ENCODE measurements at regions not wholly inside any gene's neighbourhood (a gene's known extent, or its start where the extent isn't known, plus 50 kb on each side); places are given as distances from the start of the nearest gene placed in this dataset.

DNA sequence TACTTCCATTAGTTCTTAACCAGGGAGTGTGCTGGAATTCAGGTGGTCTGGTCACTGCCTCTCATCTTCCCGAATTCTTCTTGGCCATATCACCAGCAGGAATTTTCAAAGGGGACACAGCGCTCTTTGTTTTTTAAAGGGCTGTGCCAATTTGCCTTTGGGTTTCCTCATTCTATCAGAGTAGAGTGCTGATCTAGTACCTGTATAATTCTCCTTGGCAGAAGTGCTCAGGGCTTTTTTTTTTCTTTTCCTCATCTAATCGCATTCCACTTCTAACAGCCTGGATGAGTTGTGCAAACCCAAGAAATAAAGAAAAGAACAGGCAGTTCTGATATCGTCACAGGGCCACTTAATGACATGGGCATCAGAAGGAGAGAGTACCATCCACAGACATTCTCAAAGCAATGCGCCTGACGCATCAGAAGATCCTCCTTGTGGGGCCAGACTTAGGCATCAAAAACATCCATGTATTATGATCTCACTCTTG lies 121.0 kb downstream of the ASB7 start:
- H3K79me2 ChIP-seq (ENCODE audit: control insufficient read depth in 1 of 2, insufficient read depth in 2 of 2, low read length in 2 of 2): no peaks in the 10 kb centered on the region
- H3K56ac ChIP-seq (replicated peaks; ENCODE audit: insufficient read length, low read depth, low read length): no peak overlapping the region
- H3K36me3 ChIP-seq (ENCODE audit: control insufficient read depth in 2 of 4, insufficient read depth in 4 of 4, low read length in 3 of 4): no peaks in the 10 kb centered on the region
- H4K5ac ChIP-seq (ENCODE audit: insufficient read length, low read depth, low read length): no peak overlapping the region
- no peak overlapping the region for H3K14ac ChIP-seq (ENCODE audit: insufficient read length)
- FAIRE-seq (no peak), DNase-seq (ENCODE audit: low read depth in 1 of 2, low spot score in 2 of 2) (no peak)
- no peak overlapping the region for H3K9ac ChIP-seq (replicated peaks in 1 of 4; ENCODE audit: extremely low read depth in 1 of 4, low read depth in 3 of 4, low read length in 3 of 4)
- H3K18ac ChIP-seq (ENCODE audit: extremely low read depth, low read length): no peak overlapping the region
- POLR2A ChIA-PET (ENCODE audit: partially characterized antibody): no interaction called here
- H3K9me3 ChIP-seq (ENCODE audit: insufficient read depth in 2 of 2, low read depth in 1 of 2, low read length in 1 of 2): no peaks in the 10 kb centered on the region
- H3K4me1 ChIP-seq (replicated peaks in 1 of 4; ENCODE audit: control insufficient read depth in 3 of 4, insufficient read depth in 4 of 4, low read length in 3 of 4): peaks cover 0 to 3% (median 0%) of the 10 kb centered on the region in 4 experiments; a peak in 2 of 7 replicates
- H2AFZ ChIP-seq (ENCODE audit: low read length): no peak overlapping the region
- no peak overlapping the region for H3K4me2 ChIP-seq (ENCODE audit: insufficient read depth in 1 of 2, low read depth in 2 of 2, low read length in 2 of 2)
- no peaks in the 10 kb centered on the region for H3K23me2 ChIP-seq (ENCODE audit: low read depth, low read length)
- no peak overlapping the region for H2AK5ac ChIP-seq (ENCODE audit: low read depth, low read length)
- no peak overlapping the region for H4K8ac ChIP-seq (ENCODE audit: extremely low read depth, insufficient read depth, low read length)
- H3K4ac ChIP-seq (replicated peaks; ENCODE audit: insufficient read length, low read depth, low read length): no peak overlapping the region
- CTCF ChIA-PET (ENCODE audit: partially characterized antibody): interaction anchor here (0.8 kb wide), 1 partner anchor 145 kb away, joined by 3 read pairs; no protein-coding TSS in a partner anchor
- H3K4me3 ChIP-seq (ENCODE audit: extremely low read depth in 1 of 4, insufficient read depth in 2 of 4, low read depth in 3 of 4, low read length in 4 of 4): no peak overlapping the region
- no peak overlapping the region for H2BK15ac ChIP-seq (ENCODE audit: low read length)
- WGBS, 2 experiments (ENCODE audit: extremely low coverage in 1 of 2, insufficient coverage in 1 of 2, insufficient read length in 1 of 2, insufficient replicate concordance in 2 of 2, low coverage in 1 of 2, low lambda C conversion rate in 2 of 2, missing lambda C conversion rate in 1 of 2): 87% methylated on average over 6 of the region's 6 CpGs; no CpG with 5 or more reads in 1 of the 2 experiments
- no peak overlapping the region for H2BK12ac ChIP-seq (ENCODE audit: low read depth, low read length)
- no peaks in the 10 kb centered on the region for H3K27me3 ChIP-seq (replicated peaks in 1 of 4; ENCODE audit: control insufficient read depth in 3 of 4, extremely low read depth in 1 of 4, insufficient read depth in 3 of 4, low read length in 3 of 4)
- no peak overlapping the region for H2BK5ac ChIP-seq (ENCODE audit: low read depth, low read length)
- H3K23ac ChIP-seq (ENCODE audit: insufficient read length): no peak overlapping the region
- no peak overlapping the region for H2BK20ac ChIP-seq (ENCODE audit: low read length)
- no peak overlapping the region for H2BK120ac ChIP-seq (replicated peaks; ENCODE audit: low read depth, low read length)
- no peak overlapping the region for H4K91ac ChIP-seq (replicated peaks; ENCODE audit: insufficient read length, low read length)
- no peaks in the 10 kb centered on the region for H3K79me1 ChIP-seq (ENCODE audit: low read depth, low read length)
- no peaks in the 10 kb centered on the region for H4K20me1 ChIP-seq (replicated peaks in 1 of 2; ENCODE audit: control insufficient read depth in 1 of 2, insufficient read depth in 2 of 2, low read length in 2 of 2)
- H3K27ac ChIP-seq (ENCODE audit: low read depth, low read length): no peak overlapping the region
- TF ChIP-seq, protein P1, sequence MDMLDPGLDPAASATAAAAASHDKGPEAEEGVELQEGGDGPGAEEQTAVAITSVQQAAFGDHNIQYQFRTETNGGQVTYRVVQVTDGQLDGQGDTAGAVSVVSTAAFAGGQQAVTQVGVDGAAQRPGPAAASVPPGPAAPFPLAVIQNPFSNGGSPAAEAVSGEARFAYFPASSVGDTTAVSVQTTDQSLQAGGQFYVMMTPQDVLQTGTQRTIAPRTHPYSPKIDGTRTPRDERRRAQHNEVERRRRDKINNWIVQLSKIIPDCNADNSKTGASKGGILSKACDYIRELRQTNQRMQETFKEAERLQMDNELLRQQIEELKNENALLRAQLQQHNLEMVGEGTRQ (IDR thresholded peaks at IDR 0.05; ENCODE audit: low read length): no peak
- TF ChIP-seq, protein P2, sequence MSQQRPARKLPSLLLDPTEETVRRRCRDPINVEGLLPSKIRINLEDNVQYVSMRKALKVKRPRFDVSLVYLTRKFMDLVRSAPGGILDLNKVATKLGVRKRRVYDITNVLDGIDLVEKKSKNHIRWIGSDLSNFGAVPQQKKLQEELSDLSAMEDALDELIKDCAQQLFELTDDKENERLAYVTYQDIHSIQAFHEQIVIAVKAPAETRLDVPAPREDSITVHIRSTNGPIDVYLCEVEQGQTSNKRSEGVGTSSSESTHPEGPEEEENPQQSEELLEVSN (IDR thresholded peaks at IDR 0.05): no peak
- TF ChIP-seq POU5F1 (IDR thresholded peaks at IDR 0.05; ENCODE audit: low read depth, low read length): no peak
- TF ChIP-seq FOSL1 (IDR thresholded peaks at IDR 0.05; ENCODE audit: insufficient read depth, low read depth, low read length): no peak
- no peak for TF ChIP-seq RBBP5 (IDR thresholded peaks at IDR 0.05; ENCODE audit: borderline replicate concordance, low read depth, low read length)
- no peak for TF ChIP-seq HDAC2 (IDR thresholded peaks at IDR 0.05; ENCODE audit: borderline replicate concordance in 1 of 2, low read depth in 2 of 2, low read length in 2 of 2)
- no peak for TF ChIP-seq EZH2 (IDR thresholded peaks at IDR 0.05; ENCODE audit: low read depth, low read length, severe bottlenecking)
- TF ChIP-seq POLR2AphosphoS5 (IDR thresholded peaks at IDR 0.05; ENCODE audit: low read depth, low read length): no peak
- TF ChIP-seq SP4 (IDR thresholded peaks at IDR 0.05; ENCODE audit: low read length): no peak
- no peak for TF ChIP-seq SUZ12 (IDR thresholded peaks at IDR 0.05; ENCODE audit: low read length)
- TF ChIP-seq RNF2 (IDR thresholded peaks at IDR 0.05; ENCODE audit: borderline replicate concordance, low read depth, low read length, missing control alignments, poor library complexity, severe bottlenecking): no peak
- TF ChIP-seq TAF7 (optimal IDR thresholded peaks at IDR 0.05; ENCODE audit: borderline replicate concordance, low read depth, low read length): no peak

Data from H1 (cell line).